Smooth muscle cell (in vitro differentiated cells): ENCODE measurements at regions not wholly inside any gene's neighbourhood (a gene's known extent, or its start where the extent isn't known, plus 50 kb on each side); places are given as distances from the start of the nearest gene placed in this dataset.

Source experiments
- DNase-seq: peaks from one replicate; lab custom pipeline; 2025; ENCODE audit not compliant: unreplicated experiment; lab: John Stamatoyannopoulos, UW
- H2AFZ ChIP-seq: fragments of 200-600 bp; sonication (generic); 2 replicates; pipeline ENCODE4 v1.6.0; 2016; ENCODE audit warnings: antibody characterized with exemption, low read depth, mild to moderate bottlenecking
- H3F3A ChIP-seq: fragments of 200-600 bp; sonication (generic); 2 replicates; pipeline ENCODE4 v1.6.0; 2017; ENCODE audit warnings: antibody characterized with exemption, low read depth
- H3K27ac ChIP-seq: fragments of 200-600 bp; sonication (generic); 2 replicates; pipeline ENCODE4 v1.5.1; 2016; ENCODE audit warnings: low read depth, mild to moderate bottlenecking
- H3K27me3 ChIP-seq: fragments of 200-600 bp; sonication (generic); 2 replicates; pipeline ENCODE4 v1.6.1; 2016; ENCODE audit warnings: low read depth, mild to moderate bottlenecking
- H3K36me3 ChIP-seq: fragments of 200-600 bp; sonication (generic); 2 replicates; pipeline ENCODE4 v1.5.1; 2016; ENCODE audit warnings: low read depth
- H3K4me1 ChIP-seq: fragments of 200-600 bp; sonication (generic); 2 replicates; pipeline ENCODE4 v1.5.1; 2016; ENCODE audit warnings: low read depth
- H3K4me2 ChIP-seq: fragments of 200-600 bp; sonication (generic); 2 replicates; pipeline ENCODE4 v1.6.0; 2016; ENCODE audit warnings: mild to moderate bottlenecking
- H3K4me3 ChIP-seq: fragments of 200-600 bp; sonication (generic); 2 replicates; pipeline ENCODE4 v1.5.1; 2016; ENCODE audit warnings: mild to moderate bottlenecking
- H3K79me2 ChIP-seq: fragments of 200-600 bp; sonication (generic); 2 replicates; pipeline ENCODE4 v1.6.0; 2016; ENCODE audit warnings: low read depth, mild to moderate bottlenecking
- H3K9ac ChIP-seq: fragments of 200-600 bp; sonication (generic); 2 replicates; pipeline ENCODE4 v1.6.0; 2016; ENCODE audit warnings: low read depth
- H3K9me3 ChIP-seq: fragments of 200-600 bp; sonication (generic); replicated peaks from 2 replicates; pipeline ENCODE4 v1.5.1; 2016; ENCODE audit warnings: low read depth
- H4K20me1 ChIP-seq: fragments of 200-600 bp; sonication (generic); 2 replicates; pipeline ENCODE4 v1.6.0; 2016; ENCODE audit warnings: low read depth
- WGBS: methylation state at CpG from one replicate; pipeline ENCODE4 v1.1.7; 2016; ENCODE audit warnings: low lambda C conversion rate; 5-methylcytosine and 5-hydroxymethylcytosine counted together
- TF ChIP-seq, protein P1 (sequence below): fragments of 200-600 bp; sonication (generic); IDR thresholded peaks from 2 replicates; pipeline ENCODE4 v1.5.1; 2017; ENCODE audit warnings: borderline replicate concordance, mild to moderate bottlenecking, antibody characterized with exemption; ENCODE audit not compliant: insufficient read depth, poor library complexity, severe bottlenecking

DNA sequence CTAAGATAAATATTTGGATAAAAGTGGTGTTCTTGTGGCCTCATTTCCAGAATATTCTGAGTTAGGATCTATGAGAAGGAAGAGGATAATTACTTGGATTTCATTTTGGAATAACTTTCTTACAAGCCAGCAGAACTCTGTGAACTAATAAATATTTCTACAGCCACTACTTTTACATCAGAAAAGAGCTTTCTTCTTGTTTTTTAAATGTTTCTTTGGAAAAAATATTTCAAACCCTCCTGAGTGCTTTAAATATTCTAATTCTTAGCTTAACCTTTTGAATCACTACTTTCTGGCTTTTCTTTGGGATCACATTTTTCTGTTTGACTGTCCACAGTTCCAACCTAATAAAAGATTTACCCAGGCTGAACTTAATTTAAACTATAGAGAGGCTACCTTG, 279.2 kb upstream of the PHYHIPL start:
- DNase-seq: no peak
- Histone ChIP-seq H2AFZ (no peak overlapping the region), H3K79me2 (no peaks in the 10 kb centered on the region)

DNA sequence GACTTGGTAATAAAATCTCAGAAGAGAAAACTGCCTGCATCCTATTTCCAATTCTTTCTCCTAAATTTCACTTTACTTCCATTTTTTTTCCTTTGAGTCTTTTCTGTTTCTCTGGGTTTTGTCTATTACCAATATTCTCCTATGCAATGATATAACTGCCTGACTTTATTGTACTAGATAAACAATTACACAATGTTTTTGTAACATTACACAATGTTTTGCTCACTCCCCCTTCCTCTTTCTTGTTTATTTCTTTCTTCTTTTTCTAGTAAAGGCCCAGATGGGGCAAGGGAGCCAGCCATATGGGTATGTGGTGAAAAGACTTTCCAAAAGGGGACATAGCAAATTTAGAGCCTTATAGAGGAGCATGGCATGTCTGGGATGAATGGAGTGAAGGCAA, 278.7 kb upstream of the PHYHIPL start:
- H3K4me2 ChIP-seq: no peak overlapping the region
- H3K4me1 ChIP-seq: no peaks in the 10 kb centered on the region
- TF ChIP-seq, protein P1, sequence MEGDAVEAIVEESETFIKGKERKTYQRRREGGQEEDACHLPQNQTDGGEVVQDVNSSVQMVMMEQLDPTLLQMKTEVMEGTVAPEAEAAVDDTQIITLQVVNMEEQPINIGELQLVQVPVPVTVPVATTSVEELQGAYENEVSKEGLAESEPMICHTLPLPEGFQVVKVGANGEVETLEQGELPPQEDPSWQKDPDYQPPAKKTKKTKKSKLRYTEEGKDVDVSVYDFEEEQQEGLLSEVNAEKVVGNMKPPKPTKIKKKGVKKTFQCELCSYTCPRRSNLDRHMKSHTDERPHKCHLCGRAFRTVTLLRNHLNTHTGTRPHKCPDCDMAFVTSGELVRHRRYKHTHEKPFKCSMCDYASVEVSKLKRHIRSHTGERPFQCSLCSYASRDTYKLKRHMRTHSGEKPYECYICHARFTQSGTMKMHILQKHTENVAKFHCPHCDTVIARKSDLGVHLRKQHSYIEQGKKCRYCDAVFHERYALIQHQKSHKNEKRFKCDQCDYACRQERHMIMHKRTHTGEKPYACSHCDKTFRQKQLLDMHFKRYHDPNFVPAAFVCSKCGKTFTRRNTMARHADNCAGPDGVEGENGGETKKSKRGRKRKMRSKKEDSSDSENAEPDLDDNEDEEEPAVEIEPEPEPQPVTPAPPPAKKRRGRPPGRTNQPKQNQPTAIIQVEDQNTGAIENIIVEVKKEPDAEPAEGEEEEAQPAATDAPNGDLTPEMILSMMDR: no peak
- H3F3A ChIP-seq: no peaks in the 10 kb centered on the region
- H4K20me1 ChIP-seq: no peaks in the 10 kb centered on the region
- H3K9ac ChIP-seq: no peak overlapping the region
- H3K4me3 ChIP-seq: no peak overlapping the region
- H3K27me3 ChIP-seq: no peaks in the 10 kb centered on the region
- no peaks in the 10 kb centered on the region for H3K9me3 ChIP-seq
- H3K79me2 ChIP-seq: no peaks in the 10 kb centered on the region
- no peak for DNase-seq
- no peak overlapping the region for H3K27ac ChIP-seq
- H3K36me3 ChIP-seq: no peaks in the 10 kb centered on the region
- no peak overlapping the region for H2AFZ ChIP-seq

More for the DNA sequence above, 279.2 kb upstream of the PHYHIPL start:
- H3K27me3 ChIP-seq: no peaks in the 10 kb centered on the region
- H4K20me1 ChIP-seq: no peaks in the 10 kb centered on the region
- no peaks in the 10 kb centered on the region for H3K4me1 ChIP-seq
- H3K9ac ChIP-seq: no peak overlapping the region
- no peak overlapping the region for H3K4me2 ChIP-seq
- no peak overlapping the region for H3K4me3 ChIP-seq
- no peak overlapping the region for H3K27ac ChIP-seq
- H3K9me3 ChIP-seq: no peaks in the 10 kb centered on the region
- H3F3A ChIP-seq: no peaks in the 10 kb centered on the region
- TF ChIP-seq, protein P1: no peak
- H3K36me3 ChIP-seq: no peaks in the 10 kb centered on the region

DNA sequence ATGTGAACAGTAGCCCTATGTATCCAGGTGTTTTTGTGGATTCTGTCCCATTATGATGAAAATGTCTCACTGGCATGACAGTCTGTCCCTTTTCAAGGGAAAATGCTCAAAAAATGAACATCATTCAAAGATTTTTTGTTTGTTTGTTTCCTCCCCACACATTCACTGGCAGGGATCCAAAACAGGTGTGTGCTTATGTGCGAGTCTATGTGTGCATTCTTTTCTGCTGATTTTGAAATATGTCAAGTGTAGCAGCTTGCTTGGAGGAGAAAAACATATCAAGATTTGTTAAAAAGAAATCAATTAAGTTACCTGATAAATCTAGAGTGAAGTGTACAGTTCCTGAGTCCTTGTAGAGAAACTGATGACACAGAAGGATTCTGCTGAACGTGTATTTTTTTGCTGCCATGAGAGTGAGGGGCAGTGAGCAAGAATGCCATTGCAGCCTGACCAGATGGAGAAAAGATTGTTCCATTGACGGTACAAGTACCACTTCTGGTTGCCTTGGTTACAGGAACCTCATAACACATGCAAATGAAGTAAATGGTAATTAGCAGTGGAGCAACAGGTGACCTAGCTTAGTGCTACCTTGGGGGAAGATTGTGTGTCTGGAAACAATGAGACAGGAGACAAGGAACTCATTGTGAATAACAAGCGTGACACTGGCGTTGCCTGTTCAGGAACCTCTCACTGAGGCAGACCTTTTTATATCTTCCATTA, 277.4 kb upstream of the PHYHIPL start:
- no peak for DNase-seq
- Histone ChIP-seq H3K4me2 (no peak overlapping the region), H3K27me3 (no peaks in the 10 kb centered on the region), H3F3A (no peaks in the 10 kb centered on the region), H3K9me3 (no peaks in the 10 kb centered on the region), H3K9ac (no peak overlapping the region), H3K4me1 (no peaks in the 10 kb centered on the region), H2AFZ (no peak overlapping the region), H4K20me1 (no peaks in the 10 kb centered on the region), H3K27ac (no peak overlapping the region), H3K79me2 (no peaks in the 10 kb centered on the region), H3K4me3 (no peak overlapping the region), H3K36me3 (no peaks in the 10 kb centered on the region)
- 91% methylated on average over 5 of the region's 5 CpGs for WGBS
- TF ChIP-seq, protein P1: no peak

DNA sequence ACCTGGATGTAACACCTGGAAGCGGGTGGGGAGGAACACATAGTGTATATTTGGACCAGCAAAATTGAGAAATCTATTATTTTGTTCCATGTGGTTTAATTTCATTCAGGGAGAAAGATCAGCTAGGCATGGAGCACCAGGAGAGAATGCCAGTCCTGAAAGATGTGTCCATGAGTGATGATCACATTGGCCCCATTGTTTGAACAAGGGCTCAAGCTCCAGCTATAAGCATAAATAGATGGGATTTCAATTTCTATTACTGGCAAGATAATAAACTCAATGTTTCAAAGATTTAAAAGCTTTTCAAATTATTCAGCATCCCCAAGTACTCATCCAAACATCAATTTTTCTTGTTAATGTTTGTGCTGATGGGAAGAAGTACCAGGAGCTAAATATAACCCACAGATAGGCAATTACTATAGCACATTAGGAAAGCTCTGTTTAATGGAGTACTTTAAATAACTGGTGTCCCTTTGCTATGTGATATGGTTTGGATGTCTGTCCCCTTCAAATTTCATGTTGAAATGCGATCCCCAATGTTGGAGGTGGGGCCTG, 275.3 kb upstream of the PHYHIPL start:
- no peaks in the 10 kb centered on the region for H3K36me3 ChIP-seq

More for the DNA sequence above, 275.3 kb upstream of the PHYHIPL start:
- H3K4me3 ChIP-seq: no peak overlapping the region
- no peak overlapping the region for H3K27ac ChIP-seq
- 96% methylated on average over 2 of the region's 2 CpGs for WGBS
- H3K9me3 ChIP-seq: no peaks in the 10 kb centered on the region
- H3K27me3 ChIP-seq: no peaks in the 10 kb centered on the region
- no peaks in the 10 kb centered on the region for H3F3A ChIP-seq
- H3K4me2 ChIP-seq: no peak overlapping the region
- no peaks in the 10 kb centered on the region for H4K20me1 ChIP-seq
- H3K4me1 ChIP-seq: no peaks in the 10 kb centered on the region
- TF ChIP-seq, protein P1: no peak
- H3K9ac ChIP-seq: no peak overlapping the region
- no peak for DNase-seq
- H3K79me2 ChIP-seq: no peaks in the 10 kb centered on the region
- no peak overlapping the region for H2AFZ ChIP-seq
